Prostate gland (tissue), 2 donors: ENCODE measurements at regions not wholly inside any gene's neighbourhood (a gene's known extent, or its start where the extent isn't known, plus 50 kb on each side); places are given as distances from the start of the nearest gene placed in this dataset.

Source experiments
- CTCF ChIP-seq, 4 experiments: fragments of 200-600 bp in 2 of 4; fragments of 450-650 bp in 2 of 4; sonication (generic) in 2 of 4; IDR thresholded peaks; 1 replicate in 3 of 4; 2 replicates in 1 of 4; pipeline ENCODE4 v1.5.1; 2016 to 2019; ENCODE audit warnings: antibody characterized with exemption in 4 of 4, mild to moderate bottlenecking in 2 of 4, moderate library complexity in 2 of 4
- POLR2A ChIP-seq: fragments of 450-650 bp; IDR thresholded peaks from one replicate; pipeline ENCODE4 v1.6.1; 2016; ENCODE audit warnings: antibody characterized with exemption, mild to moderate bottlenecking

- TF ChIP-seq CTCF (IDR thresholded peaks at IDR 0.05) (no peak), POLR2A (no peak)
These were observed 111.8 kb downstream of the TMEM144 start for GRCh38 chr4:158322109-158322508.
